ENCODE measurements at regions not wholly inside any gene's neighbourhood (a gene's known extent, or its start where the extent isn't known, plus 50 kb on each side); places are given as distances from the start of the nearest gene placed in this dataset.

- Histone ChIP-seq H3K27ac (no peak overlapping the region), H3K36me3 (no peaks in the 10 kb centered on the region), H3K4me1 (no peaks in the 10 kb centered on the region), H3K4me3 (no peak overlapping the region), H3K27me3 (no peaks in the 10 kb centered on the region), H3K9me3 (no peaks in the 10 kb centered on the region)
- TF ChIP-seq CTCF (IDR thresholded peaks at IDR 0.05), result no peak
- intact Hi-C loops (cut with DNase I), result no loop called here
- no peak for ATAC-seq
- DNase-seq, result no peak
Observed at GRCh38 chr3:117105686-117106085, 396.1 kb downstream of the TUSC7 start.

GRCh38 chr3:117106396-117106795 is 396.8 kb downstream of the TUSC7 start:
- no peak for TF ChIP-seq CTCF (IDR thresholded peaks at IDR 0.05)
- H3K4me3 ChIP-seq, result no peak overlapping the region
- no peaks in the 10 kb centered on the region for H3K36me3 ChIP-seq
- no peaks in the 10 kb centered on the region for H3K27me3 ChIP-seq
- intact Hi-C loops (cut with DNase I), result no loop called here
- DNase-seq (no peak), ATAC-seq (no peak)
- no peaks in the 10 kb centered on the region for H3K4me1 ChIP-seq
- H3K9me3 ChIP-seq, result no peaks in the 10 kb centered on the region
- H3K27ac ChIP-seq, result no peak overlapping the region

GRCh38 chr3:117107946-117108345 is 398.4 kb downstream of the TUSC7 start:
- no peak for TF ChIP-seq CTCF (IDR thresholded peaks at IDR 0.05)
- Histone ChIP-seq H3K27me3 (no peaks in the 10 kb centered on the region), H3K4me1 (no peaks in the 10 kb centered on the region), H3K27ac (no peak overlapping the region), H3K9me3 (no peaks in the 10 kb centered on the region), H3K36me3 (no peaks in the 10 kb centered on the region), H3K4me3 (no peak overlapping the region)
- ATAC-seq (no peak), DNase-seq (no peak)
- intact Hi-C loops (cut with DNase I), result no loop called here

GRCh38 chr3:117109178-117109577 is 399.6 kb downstream of the TUSC7 start:
- no peak for TF ChIP-seq CTCF (IDR thresholded peaks at IDR 0.05)
- H3K36me3 ChIP-seq, result no peaks in the 10 kb centered on the region
- no peaks in the 10 kb centered on the region for H3K9me3 ChIP-seq
- no peak for ATAC-seq
- no peaks in the 10 kb centered on the region for H3K4me1 ChIP-seq
- no peaks in the 10 kb centered on the region for H3K27me3 ChIP-seq
- H3K27ac ChIP-seq, result no peak overlapping the region
- intact Hi-C loops (cut with DNase I), result no loop called here
- no peak for DNase-seq
- H3K4me3 ChIP-seq, result no peak overlapping the region

GRCh38 chr3:117114517-117115265 is 405.1 kb downstream of the TUSC7 start:
- no peaks in the 10 kb centered on the region for H3K9me3 ChIP-seq
- intact Hi-C loops (cut with DNase I), result no loop called here
- no peaks in the 10 kb centered on the region for H3K36me3 ChIP-seq
- DNase-seq (no peak), ATAC-seq (no peak)
- no peaks in the 10 kb centered on the region for H3K4me1 ChIP-seq
- TF ChIP-seq CTCF (IDR thresholded peaks at IDR 0.05), result no peak
- H3K27me3 ChIP-seq, result no peaks in the 10 kb centered on the region
- H3K27ac ChIP-seq, result no peak overlapping the region
- H3K4me3 ChIP-seq, result no peak overlapping the region
